Progenitor cell of endocrine pancreas (in vitro differentiated cells): ENCODE measurements at regions not wholly inside any gene's neighbourhood (a gene's known extent, or its start where the extent isn't known, plus 50 kb on each side); places are given as distances from the start of the nearest gene placed in this dataset.

ENCODE experiments used
- DNase-seq: peaks from one replicate; pipeline ENCODE4 v3.0.0; 2021; ENCODE audit warnings: low spot score; ENCODE audit not compliant: unreplicated experiment
- H3K27ac Mint-ChIP-seq: 2 replicates; pipeline ENCODE4 v1.8.0; 2021; ENCODE audit warnings: mild to moderate bottlenecking, moderate library complexity, mixed read lengths
- H3K27me3 Mint-ChIP-seq: 2 replicates; pipeline ENCODE4 v1.8.0; 2021; ENCODE audit warnings: mixed read lengths
- H3K36me3 Mint-ChIP-seq: 2 replicates; pipeline ENCODE4 v1.8.0; 2022; ENCODE audit warnings: mixed read lengths; ENCODE audit not compliant: insufficient read depth
- H3K4me1 Mint-ChIP-seq: 2 replicates; pipeline ENCODE4 v1.8.0; 2021; ENCODE audit warnings: low read depth, mixed read lengths
- H3K4me3 Mint-ChIP-seq: 2 replicates; pipeline ENCODE4 v1.8.0; 2021; ENCODE audit warnings: low read depth, mild to moderate bottlenecking, moderate library complexity, mixed read lengths
- H3K9me3 Mint-ChIP-seq: 2 replicates; pipeline ENCODE4 v1.8.0; 2021; ENCODE audit warnings: low read depth, mixed read lengths
- TF ChIP-seq, protein P1 (sequence below): fragments of 200-600 bp; sonication (generic); IDR thresholded peaks from one replicate; pipeline ENCODE4 v1.5.0; 2021; ENCODE audit warnings: antibody characterized with exemption, mild to moderate bottlenecking; ENCODE audit not compliant: unreplicated experiment

DNA sequence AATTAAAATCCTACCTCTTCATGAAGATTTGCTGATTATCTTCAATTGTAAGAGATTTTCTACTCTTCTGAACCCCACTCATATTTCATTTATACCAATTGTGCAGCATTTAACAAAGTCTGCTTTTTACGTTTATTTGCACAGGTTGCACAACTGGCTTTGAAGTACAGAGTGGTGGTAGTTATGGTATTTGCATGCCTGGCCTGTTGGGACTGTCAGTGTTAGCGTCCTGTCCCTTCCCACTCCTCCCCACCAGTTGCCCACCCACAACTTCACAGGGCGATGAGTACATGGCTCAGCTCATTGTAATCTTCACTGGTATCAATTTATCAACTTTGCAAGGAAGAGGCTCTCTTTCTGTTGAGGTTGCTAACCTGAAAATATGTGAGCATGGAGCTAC lies 372.3 kb downstream of the AASDHPPT start:
- TF ChIP-seq, protein P1, sequence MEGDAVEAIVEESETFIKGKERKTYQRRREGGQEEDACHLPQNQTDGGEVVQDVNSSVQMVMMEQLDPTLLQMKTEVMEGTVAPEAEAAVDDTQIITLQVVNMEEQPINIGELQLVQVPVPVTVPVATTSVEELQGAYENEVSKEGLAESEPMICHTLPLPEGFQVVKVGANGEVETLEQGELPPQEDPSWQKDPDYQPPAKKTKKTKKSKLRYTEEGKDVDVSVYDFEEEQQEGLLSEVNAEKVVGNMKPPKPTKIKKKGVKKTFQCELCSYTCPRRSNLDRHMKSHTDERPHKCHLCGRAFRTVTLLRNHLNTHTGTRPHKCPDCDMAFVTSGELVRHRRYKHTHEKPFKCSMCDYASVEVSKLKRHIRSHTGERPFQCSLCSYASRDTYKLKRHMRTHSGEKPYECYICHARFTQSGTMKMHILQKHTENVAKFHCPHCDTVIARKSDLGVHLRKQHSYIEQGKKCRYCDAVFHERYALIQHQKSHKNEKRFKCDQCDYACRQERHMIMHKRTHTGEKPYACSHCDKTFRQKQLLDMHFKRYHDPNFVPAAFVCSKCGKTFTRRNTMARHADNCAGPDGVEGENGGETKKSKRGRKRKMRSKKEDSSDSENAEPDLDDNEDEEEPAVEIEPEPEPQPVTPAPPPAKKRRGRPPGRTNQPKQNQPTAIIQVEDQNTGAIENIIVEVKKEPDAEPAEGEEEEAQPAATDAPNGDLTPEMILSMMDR, result no peak
- no peak overlapping the region for H3K27ac Mint-ChIP-seq
- H3K4me3 Mint-ChIP-seq, result no peak overlapping the region
- DNase-seq, result no peak
- no peaks in the 10 kb centered on the region for H3K27me3 Mint-ChIP-seq
- peaks cover 16% of the 10 kb centered on the region for H3K4me1 Mint-ChIP-seq
- H3K9me3 Mint-ChIP-seq, result peaks cover 16% of the 10 kb centered on the region
- peaks cover 12% of the 10 kb centered on the region for H3K36me3 Mint-ChIP-seq

GRCh38 chr11:106451228-106451922 lies 373.9 kb downstream of the AASDHPPT start:
- no peak overlapping the region for H3K27ac Mint-ChIP-seq
- no peak overlapping the region for H3K4me3 Mint-ChIP-seq
- H3K9me3 Mint-ChIP-seq, result peaks cover 16% of the 10 kb centered on the region
- DNase-seq, result no peak
- peaks cover 12% of the 10 kb centered on the region for H3K36me3 Mint-ChIP-seq
- TF ChIP-seq, protein P1, result no peak
- no peaks in the 10 kb centered on the region for H3K27me3 Mint-ChIP-seq
- H3K4me1 Mint-ChIP-seq, result peaks cover 27% of the 10 kb centered on the region

DNA sequence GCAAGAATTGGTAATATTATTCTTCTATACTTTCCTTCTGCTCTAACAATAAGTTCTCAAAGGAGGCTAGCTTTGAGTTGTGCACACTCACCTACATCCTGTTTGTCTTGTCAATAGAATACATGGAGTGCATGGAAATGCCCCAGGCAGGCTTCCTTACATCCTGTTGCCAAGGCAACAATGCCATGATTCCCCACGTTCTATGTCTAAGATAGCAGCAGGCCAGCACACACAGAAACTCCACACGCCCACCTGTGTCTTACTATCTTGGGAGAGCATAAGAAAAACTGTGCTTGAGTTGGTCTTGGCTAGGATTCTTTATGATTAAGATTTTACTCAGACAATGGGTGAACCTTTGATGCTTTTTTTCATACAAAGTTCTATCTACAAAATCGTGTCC lies 379.2 kb downstream of the AASDHPPT start:
- TF ChIP-seq, protein P1, result no peak
- Mint-ChIP-seq H3K27ac (no peak overlapping the region), H3K4me3 (no peak overlapping the region), H3K36me3 (peaks cover 9% of the 10 kb centered on the region), H3K4me1 (peaks cover 37% of the 10 kb centered on the region), H3K27me3 (no peaks in the 10 kb centered on the region), H3K9me3 (peaks cover 17% of the 10 kb centered on the region)
- no peak for DNase-seq

DNA sequence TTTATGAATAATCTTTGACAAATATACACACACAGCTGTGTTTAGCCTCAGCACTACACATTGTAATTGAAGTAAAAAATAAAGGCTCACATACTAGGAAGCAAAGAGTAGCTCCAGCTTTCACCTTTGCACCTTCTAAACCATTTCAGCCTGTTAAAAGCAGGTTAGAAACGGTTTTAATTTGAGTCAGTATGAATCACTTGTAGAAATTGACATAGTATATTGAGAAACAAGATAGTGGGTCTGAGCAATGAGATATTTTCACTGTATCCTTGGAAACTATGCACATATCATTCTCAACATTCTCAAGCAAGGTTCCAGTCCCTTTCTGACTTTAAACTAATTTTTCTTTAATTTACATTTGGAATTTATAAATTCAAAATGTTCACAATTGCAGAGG lies 380.3 kb downstream of the AASDHPPT start:
- TF ChIP-seq, protein P1, result no peak
- Mint-ChIP-seq H3K27me3 (no peaks in the 10 kb centered on the region), H3K27ac (no peak overlapping the region), H3K4me3 (no peak overlapping the region), H3K9me3 (peaks cover 11% of the 10 kb centered on the region), H3K36me3 (peaks cover 4% of the 10 kb centered on the region), H3K4me1 (peaks cover 48% of the 10 kb centered on the region)
- DNase-seq, result no peak

DNA sequence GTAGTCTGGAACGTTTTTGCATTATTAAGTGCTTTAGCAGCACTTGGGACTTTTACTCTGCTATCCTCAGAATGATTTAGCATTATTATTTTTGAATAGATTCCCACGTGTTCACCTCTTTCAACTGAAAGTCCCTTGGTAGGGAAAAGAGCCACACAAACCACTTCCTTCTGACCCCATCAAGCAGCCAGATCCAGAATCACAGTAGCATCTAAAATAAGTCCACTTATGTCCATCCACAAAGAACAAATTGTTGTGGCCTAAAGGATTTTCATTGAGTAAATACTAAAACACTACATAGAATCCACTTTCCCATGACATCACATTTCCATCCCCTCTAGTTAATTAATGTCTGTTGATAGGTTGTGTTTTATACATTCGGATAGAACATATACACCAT lies 381.7 kb downstream of the AASDHPPT start:
- no peak for DNase-seq
- Mint-ChIP-seq H3K27me3 (no peaks in the 10 kb centered on the region), H3K36me3 (peaks cover 3% of the 10 kb centered on the region), H3K4me3 (no peak overlapping the region), H3K27ac (peak overlapping the region; percentile 1), H3K4me1 (peaks cover 60% of the 10 kb centered on the region), H3K9me3 (peaks cover 3% of the 10 kb centered on the region)
- TF ChIP-seq, protein P1, result no peak
